HG03066 (cell line): ENCODE measurements at regions not wholly inside any gene's neighbourhood (a gene's known extent, or its start where the extent isn't known, plus 50 kb on each side); places are given as distances from the start of the nearest gene placed in this dataset.

Experiments
- ATAC-seq: cut with Tn5 transposase; IDR thresholded peaks from one replicate; pipeline ENCODE4 v1.9.1; 2021; ENCODE audit warnings: low read depth; ENCODE audit not compliant: unreplicated experiment

DNA sequence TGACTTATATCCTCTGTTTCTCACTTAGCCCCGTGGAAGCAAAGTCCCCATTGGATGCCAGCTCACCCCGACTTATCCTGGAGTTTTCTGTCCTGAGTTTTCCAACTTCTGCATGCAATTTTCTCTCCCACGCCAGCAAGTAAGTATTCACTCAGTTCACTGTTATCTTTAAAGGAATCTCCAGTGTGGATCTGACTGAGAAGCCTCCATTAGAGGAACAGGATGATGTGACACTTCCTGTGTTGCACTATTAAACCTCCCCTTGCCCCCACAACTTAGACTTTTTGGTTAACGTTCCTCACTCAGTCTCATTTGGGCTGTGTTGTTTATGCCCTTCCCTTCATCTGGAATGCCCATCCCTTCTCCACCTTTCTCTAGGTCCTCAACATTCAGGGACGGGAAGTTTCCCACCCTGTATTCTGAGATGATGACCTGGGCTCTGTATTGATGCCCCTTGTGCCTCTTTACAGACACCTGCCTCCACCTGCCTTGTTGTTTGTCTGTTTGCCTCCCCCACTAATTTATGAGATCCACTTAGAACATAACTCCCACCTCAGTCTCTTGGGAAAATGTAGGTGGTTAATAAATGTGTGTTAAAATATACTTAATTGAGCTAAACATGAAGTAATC is 536.1 kb upstream of the RAB6C start:
- ATAC-seq, result no peak

DNA sequence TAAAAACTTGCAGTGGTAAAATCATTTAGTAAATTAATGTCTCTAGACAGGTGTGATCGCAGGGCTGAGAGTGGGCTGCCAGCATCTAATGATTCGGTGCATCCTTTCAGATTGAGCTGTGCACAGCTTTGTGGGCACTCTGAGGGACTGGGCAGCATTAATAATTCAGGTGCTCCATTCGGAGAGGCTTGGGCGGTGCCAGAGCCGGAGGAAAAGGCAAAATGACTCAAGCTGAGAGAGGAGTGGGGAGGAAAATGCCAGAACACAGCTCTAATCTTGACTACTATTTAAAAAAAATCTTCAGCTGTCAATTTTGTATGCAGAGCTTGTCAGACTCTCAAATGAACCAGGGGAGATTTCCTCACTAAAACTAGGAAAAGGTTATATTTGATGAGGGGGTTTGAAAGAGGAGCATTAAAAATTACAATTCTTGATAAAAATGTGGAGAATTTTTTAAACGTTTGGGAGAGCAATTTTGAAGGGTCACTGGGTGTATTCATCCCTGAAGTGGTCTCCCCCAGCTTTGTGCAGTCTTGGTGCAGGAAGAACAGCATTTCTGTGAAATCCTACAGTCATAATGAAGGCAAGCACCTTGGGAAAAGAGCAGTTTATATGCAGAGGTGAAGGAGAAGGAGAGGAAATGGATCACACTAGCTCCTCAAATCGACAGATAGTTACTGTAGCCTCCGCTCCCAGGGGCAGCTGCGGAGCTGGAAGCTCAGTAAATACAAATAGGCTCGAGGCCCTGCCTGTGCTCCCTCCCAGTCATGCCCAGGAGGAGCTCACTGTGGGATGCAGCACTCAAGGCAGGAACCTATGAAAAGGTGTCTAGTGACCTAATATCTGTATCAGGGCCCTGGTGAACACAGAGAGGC is 535.4 kb upstream of the RAB6C start:
- no peak for ATAC-seq

DNA sequence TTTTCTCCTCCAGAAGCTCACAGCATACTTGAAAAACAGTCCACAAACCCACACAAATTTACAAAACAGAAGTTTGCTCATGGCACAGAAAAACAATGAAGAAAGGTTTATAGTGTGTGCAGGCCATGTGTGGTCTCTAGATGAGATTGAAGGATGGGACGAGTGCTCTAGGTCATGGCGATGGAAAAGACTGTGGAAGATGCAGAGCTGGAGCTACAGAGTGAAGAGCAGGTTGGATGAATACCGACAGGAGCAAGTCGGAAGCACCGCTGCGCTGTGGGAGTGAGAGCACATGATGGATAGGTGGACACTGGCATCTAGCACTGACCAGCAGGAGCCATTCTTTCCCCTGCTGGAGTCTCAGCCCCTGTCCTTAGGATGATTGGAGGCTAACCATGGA is 534.7 kb upstream of the RAB6C start:
- no peak for ATAC-seq

DNA sequence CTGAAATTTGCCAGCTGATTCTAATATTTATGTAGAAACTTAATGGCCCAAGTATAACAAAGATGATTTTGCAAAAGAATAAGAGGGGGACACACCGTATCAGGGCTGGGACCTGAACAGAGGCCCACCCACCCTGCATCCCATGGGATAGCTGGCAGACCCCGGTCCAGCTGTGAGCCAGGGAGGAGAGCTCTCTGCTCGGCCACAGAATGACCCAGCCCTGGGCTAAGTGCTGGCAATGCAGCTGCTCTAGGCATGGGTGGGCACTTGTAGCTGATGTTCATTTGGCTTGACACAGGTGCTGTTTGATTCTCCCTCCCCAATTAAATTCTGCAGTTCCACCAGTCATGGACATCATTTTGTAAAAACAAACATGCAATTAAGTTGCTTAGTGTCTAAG is 522.8 kb upstream of the RAB6C start:
- ATAC-seq, result no peak

DNA sequence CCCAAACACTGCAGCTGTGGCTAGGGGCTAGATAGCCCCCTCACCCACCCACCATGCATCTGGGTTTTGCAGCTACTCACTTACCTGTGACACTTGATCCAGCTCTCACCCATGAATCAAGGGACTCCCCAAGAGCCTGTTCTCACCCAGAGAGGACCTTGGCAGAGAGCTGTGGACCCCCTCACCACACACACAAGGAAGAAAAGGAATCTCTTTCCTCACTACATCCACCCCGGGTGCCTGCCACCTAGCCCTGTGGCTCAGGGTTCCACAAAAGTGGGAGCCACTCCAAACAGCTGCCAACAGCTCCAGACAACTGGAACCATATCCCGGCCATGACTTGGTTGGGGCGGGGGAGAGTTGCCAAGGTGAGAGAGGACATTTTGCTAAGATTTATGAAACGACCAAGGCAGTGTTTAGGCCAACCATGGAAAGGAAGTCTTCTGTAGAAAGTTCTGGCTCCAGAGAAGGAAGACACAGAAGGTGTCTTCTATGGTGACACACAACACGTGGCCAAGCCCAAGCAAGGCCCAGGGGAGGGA is 522.1 kb upstream of the RAB6C start:
- ATAC-seq, result no peak

DNA sequence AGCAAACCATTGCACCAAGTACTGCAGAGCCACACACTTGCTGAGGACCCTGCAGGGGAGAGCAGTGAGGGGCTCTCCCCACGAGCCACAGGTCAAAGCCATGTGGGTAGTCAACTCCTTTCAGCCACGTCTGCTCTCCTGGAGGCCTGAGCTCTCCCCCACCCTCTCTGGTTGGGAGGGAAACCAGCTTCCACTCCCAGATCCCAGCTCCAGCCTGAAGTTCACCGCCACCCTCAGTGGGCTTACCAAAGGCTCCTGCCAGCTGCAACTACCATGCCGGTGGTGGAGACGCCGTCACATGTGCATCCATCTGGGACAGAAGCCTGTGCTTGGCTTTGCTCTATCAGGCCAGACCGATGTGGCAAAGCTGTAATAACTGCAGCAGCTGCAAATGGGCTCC is 521.5 kb upstream of the RAB6C start:
- ATAC-seq, result no peak

DNA sequence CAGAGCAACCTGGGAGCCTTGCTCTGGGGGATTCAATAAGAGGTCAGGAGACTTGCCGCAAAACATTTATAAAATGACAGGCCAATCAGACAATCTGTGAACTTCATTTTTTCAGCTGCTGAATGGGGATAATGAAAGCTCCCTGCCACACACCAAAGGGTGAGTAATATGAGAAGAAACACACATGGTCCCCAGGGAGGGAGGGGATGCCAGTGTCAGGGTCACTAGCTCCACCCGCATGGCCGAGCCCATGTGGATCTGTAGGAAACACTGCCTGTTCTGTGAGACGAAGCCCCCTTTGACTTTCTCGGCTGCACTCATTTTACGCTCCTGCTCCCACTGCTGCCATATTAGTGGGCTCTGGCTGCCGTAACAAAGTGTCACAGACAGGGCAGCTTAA is 521.0 kb upstream of the RAB6C start:
- ATAC-seq, result no peak

DNA sequence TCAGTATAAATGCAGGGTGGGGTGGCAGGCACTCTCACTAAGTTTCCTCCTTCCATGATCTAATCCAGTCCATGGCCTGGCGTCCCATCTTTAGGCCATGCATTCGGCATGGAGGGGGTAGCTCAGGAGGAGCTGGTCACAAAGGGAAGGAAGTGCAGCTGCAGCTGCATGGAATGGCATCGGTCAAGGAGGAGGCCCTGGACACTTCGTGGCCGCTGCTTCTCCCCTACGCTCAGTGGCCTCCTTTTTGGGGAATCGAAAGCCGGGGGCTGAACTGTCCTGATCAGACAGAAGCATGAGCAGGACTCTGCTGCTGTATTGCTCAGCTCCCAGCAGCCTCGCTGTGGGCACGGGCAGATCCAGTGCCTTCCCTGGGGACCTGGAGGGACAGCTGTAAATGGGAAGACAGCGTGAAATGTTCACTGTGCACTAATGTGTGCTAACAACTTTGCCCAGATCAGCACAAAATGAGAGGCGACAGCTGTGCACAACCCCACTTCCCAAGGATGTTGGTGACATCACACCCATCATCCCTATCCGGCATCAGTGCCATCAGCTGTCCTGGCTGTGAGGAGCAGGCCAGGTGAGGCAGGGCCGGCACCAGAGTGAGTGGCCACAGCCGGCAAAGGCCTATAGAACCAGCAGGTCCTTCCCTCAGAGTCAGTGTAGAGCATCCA is 520.1 kb upstream of the RAB6C start:
- ATAC-seq, result no peak

DNA sequence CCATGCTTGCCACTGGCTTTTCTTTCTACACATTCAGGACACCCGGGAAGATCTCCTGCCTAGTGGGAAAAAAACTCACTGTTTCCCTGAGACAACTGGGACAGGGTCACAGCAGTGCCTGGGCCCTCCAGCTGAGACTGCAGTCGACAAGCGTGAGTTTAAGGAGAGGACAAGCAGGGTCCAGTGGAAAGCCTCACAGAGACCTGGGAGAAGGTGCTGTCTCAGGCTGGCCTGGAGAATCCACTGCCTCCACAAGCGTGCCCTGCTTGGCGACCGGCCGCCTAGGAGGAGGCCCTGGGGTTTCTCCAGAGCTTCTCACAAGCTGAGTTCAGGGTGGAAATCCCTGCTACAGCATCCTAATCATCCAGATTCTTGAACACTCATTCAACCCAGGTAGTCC is 519.6 kb upstream of the RAB6C start:
- no peak for ATAC-seq

DNA sequence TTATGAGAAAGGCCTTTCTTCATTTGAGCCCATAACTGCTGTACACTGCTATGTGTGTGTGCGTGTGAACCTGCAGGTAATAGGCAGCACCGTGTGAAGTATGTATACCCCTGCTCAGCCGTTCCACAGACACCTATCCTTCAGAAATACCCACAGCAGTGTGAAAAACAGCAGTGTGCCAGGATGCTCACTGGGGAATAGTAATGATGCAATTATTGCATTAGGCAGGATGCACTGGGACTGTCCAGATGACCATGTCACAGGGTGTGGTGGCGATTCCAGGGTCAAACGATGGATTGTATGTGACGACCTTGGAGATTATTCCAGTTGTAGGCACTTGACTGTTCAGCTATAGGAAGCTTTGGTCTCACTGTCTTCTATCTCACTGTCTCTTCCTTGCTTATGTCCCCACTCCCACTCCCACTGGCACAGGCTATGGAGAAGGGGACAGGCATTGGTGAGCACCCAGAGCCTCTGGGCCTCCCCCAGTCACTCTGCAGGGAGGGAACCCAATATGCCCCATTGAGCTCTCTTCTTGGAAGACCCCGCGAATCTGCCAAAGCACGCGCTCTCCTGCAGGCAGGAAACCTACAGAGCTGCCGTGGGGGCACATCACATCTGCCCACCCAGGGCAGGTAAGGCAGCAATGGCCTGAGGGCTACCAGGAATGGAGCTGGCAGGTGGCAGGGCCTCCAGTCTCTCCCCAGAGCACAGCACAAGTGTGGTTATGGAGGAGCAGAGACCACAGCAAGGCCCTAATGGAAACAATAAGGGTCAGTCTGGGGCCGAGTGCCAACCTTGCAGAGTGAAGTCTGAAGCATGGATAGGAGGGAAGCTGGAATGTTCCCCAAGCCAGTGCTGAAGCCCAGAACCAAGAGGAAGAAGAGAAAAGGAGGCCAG is 518.9 kb upstream of the RAB6C start:
- ATAC-seq, result no peak

DNA sequence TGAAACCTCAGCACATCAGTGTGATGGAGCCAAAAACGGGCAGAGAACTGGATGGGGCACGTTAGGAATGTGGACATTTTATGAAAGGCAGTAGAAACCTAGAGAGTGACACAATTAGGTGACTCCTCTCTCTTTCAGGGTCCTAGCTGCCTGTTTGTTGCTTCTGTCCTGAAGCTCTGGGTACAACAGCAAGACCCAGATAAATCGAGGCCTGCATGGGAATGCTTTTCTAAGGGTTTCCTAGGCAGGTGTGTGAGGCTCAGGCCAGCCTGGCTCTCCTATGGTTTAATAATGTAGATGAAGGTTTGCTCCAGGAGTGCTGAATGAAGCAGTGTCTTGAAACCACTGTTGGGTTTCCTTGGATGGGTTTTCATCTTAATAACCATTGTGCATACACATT is 517.1 kb upstream of the RAB6C start:
- ATAC-seq, result no peak

DNA sequence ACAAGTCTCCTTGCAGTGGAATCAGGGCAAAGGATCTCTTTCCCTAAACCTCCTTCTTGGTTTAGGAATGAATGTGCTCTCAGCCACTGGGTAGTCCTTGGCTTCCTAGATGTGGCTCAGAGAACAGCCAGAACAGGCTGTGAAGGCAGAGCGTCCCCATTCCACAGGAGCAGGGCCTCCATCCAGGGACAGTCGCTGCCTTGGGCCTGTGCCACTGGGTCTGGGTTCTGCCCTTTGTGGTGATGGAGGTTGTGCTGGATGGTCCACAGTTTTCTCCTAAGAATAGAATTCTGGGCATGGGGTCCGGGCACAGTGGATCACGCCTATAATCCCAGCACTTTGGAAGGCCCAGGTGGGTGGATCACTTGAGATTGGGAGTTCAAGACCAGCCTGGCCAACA is 516.5 kb upstream of the RAB6C start:
- no peak for ATAC-seq

DNA sequence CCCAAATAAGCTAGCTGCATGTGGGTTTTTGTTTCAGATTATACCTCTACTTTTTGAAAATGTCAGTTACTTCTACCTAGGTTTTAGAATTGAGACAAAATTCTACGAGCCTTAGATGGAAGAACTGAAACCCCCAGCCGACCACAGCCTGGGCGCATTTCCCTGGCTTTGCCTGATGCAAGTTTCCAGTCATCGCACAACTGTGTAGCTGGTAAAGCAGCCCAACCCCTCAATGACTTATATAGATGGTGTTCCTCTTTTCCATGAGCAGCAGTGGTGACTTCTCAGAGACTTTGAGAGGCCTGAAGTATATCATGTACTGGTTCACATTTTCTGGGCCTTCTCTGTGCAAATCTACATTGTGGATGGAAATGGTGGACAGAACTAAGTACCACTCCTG is 515.4 kb upstream of the RAB6C start:
- no peak for ATAC-seq

DNA sequence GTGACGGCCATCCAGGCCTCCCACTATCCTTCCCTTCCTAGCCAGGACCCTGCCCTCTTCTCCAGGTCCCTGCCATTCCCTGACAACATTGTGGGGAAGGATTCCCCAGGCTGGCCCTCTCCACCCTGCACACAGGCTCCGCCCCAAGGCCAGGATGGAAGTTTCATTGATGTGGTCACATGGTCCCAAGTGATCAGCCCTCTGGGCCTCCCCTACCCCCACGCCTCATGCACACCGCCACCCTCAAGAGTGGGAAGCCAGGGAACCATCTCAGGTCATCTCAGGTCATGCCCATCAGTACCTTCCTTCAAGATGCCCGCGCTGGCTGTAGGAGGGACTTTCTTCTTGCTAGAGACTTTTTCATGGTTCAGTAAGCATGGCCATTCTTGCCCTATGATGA is 514.8 kb upstream of the RAB6C start:
- ATAC-seq, result no peak

DNA sequence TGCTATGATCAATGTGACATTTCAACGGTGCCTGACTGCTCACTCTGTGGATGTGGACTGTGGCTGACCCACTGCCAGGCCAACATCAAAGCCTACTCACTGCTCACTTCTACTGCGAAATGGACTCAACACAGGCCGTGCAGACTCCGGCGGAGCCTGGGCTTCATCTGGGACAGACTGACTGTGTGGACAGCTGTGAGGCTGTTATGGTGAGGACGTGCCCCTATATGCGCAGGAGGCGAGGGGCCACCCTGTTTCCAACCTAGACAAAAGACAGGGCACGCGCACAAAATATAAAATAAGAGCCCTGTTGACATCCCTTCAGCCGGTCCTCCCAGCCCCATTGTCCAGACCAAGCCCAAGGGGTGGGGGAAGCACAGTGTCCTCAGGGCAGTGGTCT is 514.4 kb upstream of the RAB6C start:
- no peak for ATAC-seq

DNA sequence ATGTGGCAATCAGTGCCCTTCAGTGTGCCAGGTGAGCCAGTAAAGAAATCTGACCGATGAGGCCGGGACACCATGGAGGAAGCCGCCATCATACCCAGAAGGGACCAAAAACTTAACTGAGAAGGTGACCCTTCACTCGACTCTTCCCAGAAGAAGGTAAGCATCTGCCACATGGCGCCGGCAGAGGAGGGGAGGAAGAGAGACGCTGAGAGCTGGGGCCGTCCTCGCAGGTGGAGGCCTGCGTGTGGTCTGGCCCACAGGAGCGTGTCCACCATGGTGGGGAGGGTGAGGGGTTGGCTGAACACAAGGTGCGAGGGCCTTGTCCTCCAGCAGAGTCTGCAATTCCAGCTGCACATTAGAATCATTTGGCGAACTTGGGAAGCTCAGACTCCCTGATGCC is 513.1 kb upstream of the RAB6C start:
- ATAC-seq, result no peak

DNA sequence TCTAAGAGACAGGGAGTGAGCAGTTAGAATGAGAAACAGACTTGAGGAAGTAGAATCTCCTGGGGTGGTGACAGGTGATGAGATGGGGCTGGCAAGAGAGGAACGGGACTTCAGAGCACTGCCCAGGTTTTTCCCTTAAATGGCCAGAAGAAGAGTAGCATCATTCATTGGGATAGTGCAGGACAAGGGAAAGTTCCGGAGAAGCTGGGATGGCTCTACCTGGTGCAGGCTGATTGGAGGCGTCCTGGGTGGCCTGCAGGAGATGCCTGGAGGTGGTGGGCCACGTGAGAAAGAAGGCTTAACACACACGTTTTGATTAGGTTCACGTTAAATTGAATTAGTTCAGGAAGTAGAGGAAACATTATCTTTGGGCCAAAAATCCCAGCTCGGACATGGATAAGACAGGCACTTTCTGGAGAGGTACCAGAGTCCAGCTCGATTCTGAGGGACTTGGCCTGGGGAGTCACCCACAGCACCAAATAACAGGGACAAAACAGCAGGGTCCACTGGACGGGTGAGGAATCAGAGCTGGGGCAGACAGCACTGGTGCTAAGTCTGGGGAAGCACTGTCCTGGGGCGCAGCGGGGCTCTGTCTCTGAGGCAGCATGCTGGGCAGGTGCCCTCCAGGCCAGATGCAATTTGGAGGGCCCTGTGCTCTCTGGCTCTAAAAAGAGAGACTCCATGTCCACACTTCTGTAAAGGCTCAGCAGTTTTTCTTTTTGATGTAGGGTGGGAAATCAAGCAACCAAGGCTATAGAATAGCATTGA is 512.3 kb upstream of the RAB6C start:
- ATAC-seq, result no peak

DNA sequence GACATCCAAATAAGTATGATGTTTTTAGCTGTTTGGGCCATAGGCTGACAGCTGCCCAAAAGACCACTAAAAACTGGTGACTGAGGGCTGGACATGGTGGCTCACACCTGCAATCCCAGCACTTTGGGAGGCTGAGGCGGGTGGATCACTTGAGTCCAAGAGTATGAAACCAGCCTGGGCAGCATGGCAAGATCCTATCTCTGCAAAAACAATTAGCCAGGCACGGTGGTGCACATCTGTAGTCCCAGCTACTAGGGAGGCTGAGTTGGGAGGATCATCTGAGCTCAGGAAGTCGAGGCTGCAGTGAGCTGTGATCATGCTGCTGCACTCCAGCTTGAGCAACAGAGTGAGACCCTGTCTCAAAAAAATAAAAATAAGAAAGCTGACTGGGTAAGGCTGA is 511.5 kb upstream of the RAB6C start:
- ATAC-seq, result no peak

DNA sequence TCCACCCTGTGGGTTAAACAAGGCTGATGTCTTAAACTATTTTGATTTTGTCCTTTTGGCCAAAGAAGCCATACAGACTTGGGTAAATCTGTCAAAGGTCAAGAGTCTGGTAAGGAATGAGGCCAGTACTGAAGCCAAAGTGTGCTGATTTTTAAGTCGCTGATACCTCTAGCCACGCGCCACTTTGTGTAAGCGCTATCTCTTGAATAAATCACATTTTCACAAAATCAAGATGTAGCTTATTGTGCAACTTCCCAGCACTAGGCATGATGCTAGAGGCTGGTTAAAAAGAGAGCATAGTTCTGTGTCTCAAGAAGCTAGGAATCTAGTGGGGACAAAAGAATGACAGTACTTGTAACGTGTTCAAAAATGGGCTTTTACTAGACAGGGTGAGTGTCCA is 510.6 kb upstream of the RAB6C start:
- no peak for ATAC-seq

DNA sequence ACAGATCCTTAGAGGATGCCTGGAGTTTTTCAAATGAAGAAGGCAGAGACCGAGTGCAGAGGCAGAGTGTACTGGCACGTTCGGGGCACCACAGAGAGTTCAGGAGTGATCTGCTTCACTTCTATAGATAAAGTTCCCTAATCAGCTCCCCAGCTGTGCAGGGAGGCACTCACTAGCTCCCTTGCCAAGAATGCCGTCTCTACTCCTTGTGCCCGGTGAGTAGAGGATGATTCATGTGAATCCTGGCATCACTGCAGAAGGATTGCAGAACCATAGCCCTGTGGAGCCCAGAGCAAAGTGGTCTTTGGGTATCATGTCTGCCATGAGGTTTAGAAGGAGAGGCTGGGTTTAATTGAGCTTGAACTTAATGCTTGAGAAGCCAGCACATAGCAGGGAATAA is 510.1 kb upstream of the RAB6C start:
- no peak for ATAC-seq
